Keratinocyte (primary cell): ENCODE measurements at regions not wholly inside any gene's neighbourhood (a gene's known extent, or its start where the extent isn't known, plus 50 kb on each side); places are given as distances from the start of the nearest gene placed in this dataset.

Experiments used
- EZH2 ChIP-seq: IDR thresholded peaks from one replicate; pipeline ENCODE4 v1.6.1; 2012; ENCODE audit warnings: inconsistent platforms, mild to moderate bottlenecking, low read length, moderate library complexity
- TF ChIP-seq, protein P1 (sequence below), 3 experiments: IDR thresholded peaks in 1 of 3; conservative IDR thresholded peaks in 1 of 3; optimal IDR thresholded peaks in 1 of 3; 2 replicates in 2 of 3; 3 replicates in 1 of 3; pipeline versions ENCODE3 to v1.5.1; 2011; ENCODE audit warnings: low read length in 3 of 3, mild to moderate bottlenecking in 3 of 3, moderate library complexity in 2 of 3, control low read depth in 1 of 3, inconsistent platforms in 1 of 3; ENCODE audit not compliant: insufficient read depth in 2 of 3; ENCODE audit errors: extremely low read depth in 1 of 3

GRCh38 chr6:168877821-168878282 lies 375.8 kb downstream of the THBS2 start:
- TF ChIP-seq, protein P1, sequence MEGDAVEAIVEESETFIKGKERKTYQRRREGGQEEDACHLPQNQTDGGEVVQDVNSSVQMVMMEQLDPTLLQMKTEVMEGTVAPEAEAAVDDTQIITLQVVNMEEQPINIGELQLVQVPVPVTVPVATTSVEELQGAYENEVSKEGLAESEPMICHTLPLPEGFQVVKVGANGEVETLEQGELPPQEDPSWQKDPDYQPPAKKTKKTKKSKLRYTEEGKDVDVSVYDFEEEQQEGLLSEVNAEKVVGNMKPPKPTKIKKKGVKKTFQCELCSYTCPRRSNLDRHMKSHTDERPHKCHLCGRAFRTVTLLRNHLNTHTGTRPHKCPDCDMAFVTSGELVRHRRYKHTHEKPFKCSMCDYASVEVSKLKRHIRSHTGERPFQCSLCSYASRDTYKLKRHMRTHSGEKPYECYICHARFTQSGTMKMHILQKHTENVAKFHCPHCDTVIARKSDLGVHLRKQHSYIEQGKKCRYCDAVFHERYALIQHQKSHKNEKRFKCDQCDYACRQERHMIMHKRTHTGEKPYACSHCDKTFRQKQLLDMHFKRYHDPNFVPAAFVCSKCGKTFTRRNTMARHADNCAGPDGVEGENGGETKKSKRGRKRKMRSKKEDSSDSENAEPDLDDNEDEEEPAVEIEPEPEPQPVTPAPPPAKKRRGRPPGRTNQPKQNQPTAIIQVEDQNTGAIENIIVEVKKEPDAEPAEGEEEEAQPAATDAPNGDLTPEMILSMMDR (optimal IDR thresholded peaks at IDR 0.05 in 1 of 3, IDR thresholded peaks at IDR 0.05 in 1 of 3, conservative IDR thresholded peaks at IDR 0.05 in 1 of 3; ENCODE audit: extremely low read depth in 1 of 3, insufficient read depth in 2 of 3, low read length in 3 of 3): no peak
- no peak for TF ChIP-seq EZH2
